Sigmoid colon (tissue), 6 donors: ENCODE measurements at regions not wholly inside any gene's neighbourhood (a gene's known extent, or its start where the extent isn't known, plus 50 kb on each side); places are given as distances from the start of the nearest gene placed in this dataset.

ENCODE experiments used
- DNase-seq: peaks from one replicate; pipeline ENCODE4 v3.0.0-alpha.2; 2019
- H3K27ac ChIP-seq, 4 donors: fragments of 200-600 bp; sonication (generic); one replicate each; pipeline ENCODE4 v1.5.1; 2016 to 2019; ENCODE audit warnings: mild to moderate bottlenecking in 1 of 4
- H3K27me3 ChIP-seq, 3 donors: fragments of 200-600 bp; sonication (generic); one replicate each; pipeline ENCODE4 v1.5.1; 2019; ENCODE audit warnings: mild to moderate bottlenecking in 1 of 3
- H3K36me3 ChIP-seq, 4 donors: fragments of 200-600 bp; sonication (generic); one replicate each; pipeline ENCODE4 v1.5.1; 2016 to 2019
- H3K4me1 ChIP-seq, 4 donors: fragments of 200-600 bp; sonication (generic); one replicate each; pipeline ENCODE4 v1.5.1; 2017 to 2019
- H3K4me3 ChIP-seq, 4 donors: fragments of 200-600 bp; sonication (generic); one replicate each; pipeline ENCODE4 v1.5.1; 2017 to 2019; ENCODE audit warnings: mild to moderate bottlenecking in 2 of 4, moderate library complexity in 1 of 4
- H3K9me3 ChIP-seq, 4 donors: fragments of 200-600 bp in 3 of 4; sonication (generic) in 3 of 4; one replicate each; pipeline versions ENCODE4 v1.5.1 to v1.6.1; 2013 to 2019
- CTCF ChIP-seq, 4 experiments: fragments of 450-650 bp in 3 of 4; fragments of 200-600 bp in 1 of 4; IDR thresholded peaks; one replicate each; pipeline ENCODE4 v1.5.1; 2016 to 2019; ENCODE audit warnings: antibody characterized with exemption in 4 of 4, mild to moderate bottlenecking in 3 of 4, moderate library complexity in 2 of 4
- EP300 ChIP-seq, 4 donors: sonication (generic); formaldehyde crosslinking; IDR thresholded peaks; one replicate each; pipeline ENCODE4 v1.6.1; 2017; ENCODE audit warnings: antibody characterized with exemption in 4 of 4
- POLR2A ChIP-seq, 2 donors: fragments of 450-650 bp; IDR thresholded peaks; one replicate each; pipeline ENCODE4 v1.6.1; 2016; ENCODE audit warnings: antibody characterized with exemption in 2 of 2, mild to moderate bottlenecking in 2 of 2, moderate library complexity in 2 of 2
- POLR2AphosphoS5 ChIP-seq, 4 donors: sonication (generic); formaldehyde crosslinking; IDR thresholded peaks; one replicate each; pipeline ENCODE4 v1.6.1; 2017; ENCODE audit warnings: antibody characterized with exemption in 4 of 4
- WGBS, 2 donors: extraction: QIAGEN DNeasy Blood & Tissue Kit; methylation state at CpG; one replicate each; pipeline ENCODE4 v1.1.7; 2013; 5-methylcytosine and 5-hydroxymethylcytosine counted together
- intact Hi-C: fragments of 100-400 bp; cut with DNase I; formaldehyde crosslinking; loops from one replicate; pipeline ENCODE4 v1.15.1; 2023
- donor health status: healthy with polysubstance abuse.
- donor health status: healthy.

DNA sequence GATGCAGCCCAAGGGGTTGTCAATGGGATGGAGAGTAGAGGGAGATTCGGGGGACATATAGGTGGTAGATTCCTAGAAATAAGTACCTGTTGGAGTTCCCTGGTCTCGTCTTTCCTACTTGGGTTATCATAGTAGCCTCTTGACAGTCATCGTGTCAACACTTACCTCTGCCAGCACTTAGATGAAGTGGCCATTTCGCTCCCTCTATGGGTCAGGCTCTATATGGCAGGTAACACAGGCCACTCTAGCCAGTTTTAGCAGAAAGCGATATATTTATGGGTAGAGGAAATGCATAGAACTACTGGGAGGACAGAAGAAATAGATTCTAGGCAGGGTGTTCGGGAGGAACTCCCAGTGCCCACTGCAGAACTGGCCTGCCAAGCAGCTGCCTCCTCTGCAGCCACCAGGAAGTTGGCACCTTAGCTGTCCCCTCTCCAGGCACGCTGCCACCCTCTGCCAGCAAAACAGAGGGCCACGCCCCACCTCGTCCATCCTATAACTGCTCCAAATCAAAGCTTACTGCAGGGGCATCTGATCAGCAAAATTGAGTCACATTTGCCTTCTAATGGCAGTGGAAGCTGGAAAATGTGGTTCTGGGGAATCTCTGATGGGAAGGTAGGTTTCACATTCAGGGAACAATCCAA, 181.3 kb downstream of the INSIG2 start:
- DNase-seq = no peak
- WGBS, 2 donors = 55 to 73% methylated on average over 9 of the region's 9 CpGs

DNA sequence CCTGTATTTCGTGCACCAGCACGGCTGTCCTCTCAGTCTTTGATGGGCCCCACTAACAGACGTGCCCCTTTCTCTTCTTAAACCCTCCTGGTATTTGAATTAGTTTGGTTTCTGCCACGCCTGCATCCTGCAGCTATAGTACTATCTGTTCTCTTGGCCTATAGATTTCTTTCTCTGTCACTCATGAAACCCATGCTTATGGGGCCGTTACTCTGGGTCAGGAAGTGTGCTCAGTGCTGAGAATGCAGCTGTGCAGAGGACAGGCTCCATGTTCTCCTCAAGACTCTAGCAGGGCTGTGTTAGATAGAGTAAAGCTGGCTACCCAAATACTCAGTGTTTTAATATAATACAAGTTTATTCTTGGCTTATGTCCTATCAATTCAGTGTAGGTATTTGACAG, 180.0 kb downstream of the INSIG2 start:
- TF ChIP-seq CTCF (IDR thresholded peaks at IDR 0.05) (no peak), POLR2A (IDR thresholded peaks at IDR 0.05) (no peak), POLR2AphosphoS5 (IDR thresholded peaks at IDR 0.05) (no peak), EP300 (IDR thresholded peaks at IDR 0.05) (no peak)
- WGBS, 2 donors = 23 to 53% methylated on average over 5 of the region's 5 CpGs
- intact Hi-C loops = no loop called here

More for the DNA sequence above, 181.3 kb downstream of the INSIG2 start:
- Histone ChIP-seq H3K4me1 (no peaks in the 10 kb centered on the region), H3K27ac (no peak overlapping the region), H3K36me3 (no peaks in the 10 kb centered on the region), H3K9me3 (no peaks in the 10 kb centered on the region), H3K4me3 (no peak overlapping the region), H3K27me3 (no peaks in the 10 kb centered on the region)
- intact Hi-C loops = no loop called here
- no peak for TF ChIP-seq CTCF (IDR thresholded peaks at IDR 0.05)
- no peak for TF ChIP-seq EP300 (IDR thresholded peaks at IDR 0.05)
- no peak for TF ChIP-seq POLR2AphosphoS5 (IDR thresholded peaks at IDR 0.05)
- TF ChIP-seq POLR2A (IDR thresholded peaks at IDR 0.05) = no peak

GRCh38 chr2:118265873-118266455, 177.7 kb downstream of the INSIG2 start:
- Histone ChIP-seq H3K36me3 (no peaks in the 10 kb centered on the region), H3K4me1 (no peaks in the 10 kb centered on the region), H3K27me3 (no peaks in the 10 kb centered on the region), H3K4me3 (no peak overlapping the region), H3K27ac (no peak overlapping the region), H3K9me3 (no peaks in the 10 kb centered on the region)
- no peak for TF ChIP-seq POLR2AphosphoS5 (IDR thresholded peaks at IDR 0.05)
- TF ChIP-seq POLR2A (IDR thresholded peaks at IDR 0.05) = no peak
- no peak for TF ChIP-seq EP300 (IDR thresholded peaks at IDR 0.05)
- no peak for DNase-seq
- intact Hi-C loops = no loop called here
- 93 to 95% methylated on average over 3 of the region's 3 CpGs for WGBS, 2 donors

More for the DNA sequence above, 180.0 kb downstream of the INSIG2 start:
- no peaks in the 10 kb centered on the region for H3K4me1 ChIP-seq
- H3K9me3 ChIP-seq = no peaks in the 10 kb centered on the region
- H3K36me3 ChIP-seq = no peaks in the 10 kb centered on the region
- H3K27ac ChIP-seq = no peak overlapping the region
- no peak for DNase-seq
- no peak overlapping the region for H3K4me3 ChIP-seq
- H3K27me3 ChIP-seq = no peaks in the 10 kb centered on the region

- Histone ChIP-seq H3K27me3 (no peaks in the 10 kb centered on the region), H3K36me3 (no peaks in the 10 kb centered on the region), H3K4me3 (no peak overlapping the region), H3K4me1 (no peaks in the 10 kb centered on the region), H3K9me3 (no peaks in the 10 kb centered on the region), H3K27ac (no peak overlapping the region)
- TF ChIP-seq EP300 (IDR thresholded peaks at IDR 0.05) (no peak), POLR2A (IDR thresholded peaks at IDR 0.05) (no peak), POLR2AphosphoS5 (IDR thresholded peaks at IDR 0.05) (no peak), CTCF (IDR thresholded peaks at IDR 0.05) (no peak)
- intact Hi-C loops = no loop called here
- no peak for DNase-seq
- 58 to 81% methylated on average over 7 of the region's 7 CpGs for WGBS, 2 donors
Measured at GRCh38 chr2:118264232-118264990, 176.1 kb downstream of the INSIG2 start.

- no peak for TF ChIP-seq EP300 (IDR thresholded peaks at IDR 0.05)
- no peak for TF ChIP-seq POLR2AphosphoS5 (IDR thresholded peaks at IDR 0.05)
- no peak for TF ChIP-seq POLR2A (IDR thresholded peaks at IDR 0.05)
Measured at GRCh38 chr2:118257696-118258095, 169.4 kb downstream of the INSIG2 start.

More at GRCh38 chr2:118257696-118258095, 169.4 kb downstream of the INSIG2 start:
- H3K27me3 ChIP-seq = no peaks in the 10 kb centered on the region
- 81 to 89% methylated on average over 2 of the region's 2 CpGs for WGBS, 2 donors
- no peak for DNase-seq
- H3K27ac ChIP-seq = no peak overlapping the region
- H3K36me3 ChIP-seq = no peaks in the 10 kb centered on the region
- intact Hi-C loops = no loop called here
- H3K4me1 ChIP-seq = no peaks in the 10 kb centered on the region
- H3K4me3 ChIP-seq = no peak overlapping the region
- H3K9me3 ChIP-seq = peaks cover 0 to 3% (median 0%) of the 10 kb centered on the region in 4 donors
